Activated CD4-positive, alpha-beta T cell treated with anti-CD3 and anti-CD28 coated beads for 4 hours (primary cell): ENCODE measurements at regions not wholly inside any gene's neighbourhood (a gene's known extent, or its start where the extent isn't known, plus 50 kb on each side); places are given as distances from the start of the nearest gene placed in this dataset.
"Not testable (repeated sequence)": the region's sequence is repeated elsewhere in the genome, so short reads cannot be mapped to it uniquely, and the experiment has no call there.

ENCODE experiments used
- DNase-seq, 2 donors: peaks; one replicate each; pipeline ENCODE4 v3.0.0-alpha.2; 2020

DNA sequence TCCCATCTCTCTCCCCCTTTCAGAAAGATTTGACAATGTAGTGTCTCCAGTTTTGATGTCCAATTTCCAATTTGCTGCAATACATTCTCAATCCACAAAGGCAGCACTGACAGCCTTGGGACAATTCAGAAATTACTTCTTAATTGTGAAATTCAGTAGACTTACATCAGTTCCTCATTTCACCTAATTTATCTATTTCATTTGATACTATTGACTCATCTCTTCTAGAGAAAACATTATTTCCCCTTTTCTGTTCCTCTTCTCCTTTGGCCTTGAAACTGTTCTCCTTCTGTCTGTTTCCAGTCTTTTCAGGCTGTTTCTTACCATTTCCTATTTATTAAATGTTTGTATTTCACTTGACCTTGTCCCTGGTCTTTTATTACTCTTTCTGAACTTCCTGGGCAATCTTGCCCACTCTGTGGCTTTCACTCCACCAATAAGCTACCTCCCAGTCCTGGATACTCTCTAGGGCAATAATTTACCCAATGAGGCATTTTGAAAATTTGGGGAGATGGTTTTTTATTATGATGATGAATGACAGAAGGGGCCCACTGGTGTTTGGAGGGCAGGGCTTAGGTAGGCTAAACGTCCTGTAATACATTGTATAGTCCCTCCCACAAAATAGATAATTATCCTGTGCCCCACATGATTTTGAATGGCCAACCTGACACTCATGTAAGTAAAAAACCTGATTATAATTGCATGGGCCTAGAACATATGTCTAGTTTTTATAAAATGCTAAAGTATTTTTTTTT, 498.0 kb upstream of the BOD1L1 start:
- no peak for DNase-seq

DNA sequence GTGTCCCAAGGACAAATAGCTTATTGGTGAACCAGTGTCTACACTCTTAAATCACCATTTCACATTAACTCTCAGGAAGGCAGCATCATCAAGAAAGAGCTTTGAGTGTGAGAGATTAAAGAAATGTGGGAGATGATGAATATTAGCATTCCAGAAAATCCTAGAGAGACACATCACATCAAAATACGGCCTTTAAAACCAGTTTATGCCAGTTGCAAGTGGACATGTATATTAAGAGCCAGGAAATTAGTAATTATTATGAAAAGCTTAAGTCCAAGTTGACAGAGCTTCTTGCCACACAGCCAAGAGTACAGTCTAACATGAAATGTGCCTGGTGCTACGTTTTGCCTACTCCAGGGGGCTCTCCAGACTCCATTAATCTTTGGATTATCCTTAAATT, 503.0 kb upstream of the BOD1L1 start:
- no peak for DNase-seq

GRCh38 chr4:14131335-14131734, 503.8 kb upstream of the BOD1L1 start:
- no peak for DNase-seq

DNA sequence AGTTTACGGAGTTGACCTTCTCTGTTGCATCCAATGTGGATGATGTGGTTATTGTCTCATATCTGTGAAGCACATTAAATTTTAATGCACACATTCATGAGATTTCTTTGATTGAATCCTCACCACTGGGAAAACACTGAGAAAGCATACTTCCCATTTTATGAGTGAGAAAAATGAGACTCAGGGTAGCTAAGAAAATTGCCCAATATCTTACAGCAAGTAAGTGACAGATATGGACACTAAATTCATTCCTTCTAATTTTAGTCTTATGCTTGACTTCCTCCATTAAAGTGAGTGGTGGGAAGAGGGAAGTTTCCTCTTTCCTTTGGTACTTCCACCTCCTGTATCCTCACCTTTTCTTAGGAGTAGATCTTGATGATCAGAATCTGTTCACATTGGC, 504.8 kb upstream of the BOD1L1 start:
- DNase-seq: no peak

DNA sequence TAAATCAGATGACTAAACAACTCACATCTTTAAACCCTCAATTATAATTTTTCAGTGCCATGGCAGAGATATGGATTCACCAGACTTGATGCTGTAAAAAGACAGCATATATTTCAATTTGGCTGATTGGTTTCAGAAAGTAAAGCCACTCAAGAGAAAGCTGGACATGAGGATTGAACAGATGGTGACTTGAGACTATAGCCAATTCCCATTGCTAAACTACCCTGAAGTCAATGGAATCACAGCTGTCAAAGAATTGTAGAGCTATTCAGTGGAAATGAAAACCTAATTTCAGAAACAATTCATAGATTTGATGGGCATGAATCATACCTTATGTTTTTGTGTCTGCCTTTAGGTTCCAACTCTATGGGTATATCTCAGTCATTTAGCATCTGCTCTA, 510.6 kb upstream of the BOD1L1 start:
- DNase-seq: no peak

DNA sequence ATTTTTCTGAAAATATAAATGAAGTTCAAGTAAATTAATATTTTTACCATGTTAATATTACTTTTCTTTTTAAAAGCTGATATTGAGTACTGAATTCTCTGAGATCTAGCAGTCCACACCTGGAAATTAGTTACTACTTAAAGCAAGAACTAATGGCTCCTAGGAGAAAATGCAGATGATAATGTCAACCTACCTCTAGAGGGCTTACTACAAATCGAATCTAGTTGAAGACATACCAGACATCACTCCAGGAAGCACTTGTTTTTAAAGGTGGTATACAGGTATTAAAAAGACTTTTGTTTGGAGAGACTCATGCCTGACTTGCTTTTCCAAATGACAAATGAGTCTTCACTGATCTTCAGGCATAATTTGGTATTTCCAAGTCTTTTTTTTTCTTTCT, 516.4 kb upstream of the BOD1L1 start:
- DNase-seq: no peak

DNA sequence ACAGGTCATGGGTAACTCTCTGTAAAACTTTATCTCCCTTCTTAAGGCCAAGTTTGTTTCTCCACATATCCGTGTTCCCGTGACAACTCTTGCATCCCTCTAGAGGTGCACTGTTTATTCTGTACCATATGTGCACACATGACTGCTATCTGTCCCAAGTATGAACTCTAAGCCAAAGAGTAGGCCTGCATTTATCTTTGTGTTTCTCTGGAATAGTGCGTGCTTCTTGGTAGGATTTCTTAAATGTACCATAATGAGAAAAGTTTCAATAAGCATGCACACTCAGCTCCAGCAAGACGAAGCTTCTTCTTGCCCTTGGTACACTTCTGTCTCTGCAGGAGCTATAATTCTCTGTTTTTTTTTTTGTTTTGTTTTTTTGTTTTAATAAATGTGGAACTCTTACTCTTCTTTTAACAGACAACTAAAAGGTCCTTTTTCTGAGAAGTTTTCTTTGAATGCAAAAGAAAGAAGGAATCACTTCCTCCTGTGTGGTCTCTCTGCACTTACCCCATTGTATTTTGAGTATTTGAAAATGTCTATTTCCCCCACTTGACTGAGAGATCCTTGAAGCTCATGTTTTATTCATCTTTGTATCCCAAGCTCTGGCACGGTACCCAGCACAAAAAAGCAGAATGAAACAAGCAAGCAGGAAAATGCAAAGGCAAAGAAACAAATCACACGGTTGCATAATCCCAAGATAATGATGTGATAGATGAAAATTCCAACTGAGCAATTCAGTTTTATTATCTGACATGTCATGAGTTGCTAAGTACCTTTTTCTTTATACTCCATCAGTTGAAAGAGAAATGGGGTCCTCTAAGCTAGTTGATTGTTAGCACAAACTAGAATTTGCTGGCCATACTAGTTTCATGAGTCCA, 521.9 kb upstream of the BOD1L1 start:
- no peak for DNase-seq

DNA sequence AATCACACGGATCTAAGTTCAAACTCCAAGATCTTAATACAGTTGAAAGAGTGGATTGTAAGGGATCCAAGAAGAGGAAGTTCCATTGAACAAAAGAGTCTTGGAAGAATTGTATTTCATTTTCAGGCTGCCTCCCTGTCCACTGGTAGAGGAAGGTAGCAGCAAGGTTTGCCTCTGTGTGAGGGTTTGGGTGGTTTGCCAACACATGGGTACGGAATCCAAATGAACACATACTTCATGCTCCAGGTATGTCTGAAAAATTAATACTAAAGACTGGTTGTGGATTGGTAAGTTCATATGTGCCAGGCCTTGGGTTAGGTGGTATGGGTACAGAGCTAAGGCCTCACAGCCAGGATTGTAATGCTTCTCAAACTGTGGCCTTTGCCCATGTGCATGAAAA, 523.6 kb upstream of the BOD1L1 start:
- DNase-seq: no peak

DNA sequence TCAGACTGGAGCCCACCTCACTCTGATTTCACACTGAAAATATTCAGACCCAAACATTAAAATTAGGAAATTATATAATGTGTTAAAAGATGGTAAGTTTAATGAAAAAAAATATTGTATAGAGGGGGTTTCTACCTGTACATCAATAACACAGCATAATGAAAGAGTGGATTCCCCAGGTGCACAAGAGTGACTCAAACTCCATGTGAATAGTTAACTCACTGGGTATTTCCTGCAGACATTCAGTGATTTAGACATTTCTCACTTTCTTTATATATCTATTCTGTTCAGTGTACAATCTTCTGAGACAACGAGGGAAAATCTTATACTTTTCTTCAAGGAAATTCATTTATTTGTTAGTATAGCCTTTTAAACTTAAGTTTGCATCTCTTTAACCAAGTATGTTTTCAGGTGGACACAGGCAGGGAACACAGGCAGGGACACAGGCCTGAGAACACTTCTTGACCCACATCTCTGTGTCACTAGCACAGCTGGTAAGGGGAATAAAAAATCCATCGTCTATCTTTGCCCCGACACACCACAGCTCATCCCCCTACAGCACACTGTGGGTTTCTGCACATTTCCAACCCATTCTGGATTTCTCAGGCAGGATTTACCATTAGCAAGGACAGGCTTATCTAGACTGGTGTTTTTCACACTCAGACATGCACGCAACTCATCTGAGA, 525.5 kb upstream of the BOD1L1 start:
- DNase-seq: no peak

GRCh38 chr4:14155803-14156202, 528.3 kb upstream of the BOD1L1 start:
- DNase-seq: no peak

GRCh38 chr4:14157262-14157661, 529.7 kb upstream of the BOD1L1 start:
- no peak for DNase-seq

DNA sequence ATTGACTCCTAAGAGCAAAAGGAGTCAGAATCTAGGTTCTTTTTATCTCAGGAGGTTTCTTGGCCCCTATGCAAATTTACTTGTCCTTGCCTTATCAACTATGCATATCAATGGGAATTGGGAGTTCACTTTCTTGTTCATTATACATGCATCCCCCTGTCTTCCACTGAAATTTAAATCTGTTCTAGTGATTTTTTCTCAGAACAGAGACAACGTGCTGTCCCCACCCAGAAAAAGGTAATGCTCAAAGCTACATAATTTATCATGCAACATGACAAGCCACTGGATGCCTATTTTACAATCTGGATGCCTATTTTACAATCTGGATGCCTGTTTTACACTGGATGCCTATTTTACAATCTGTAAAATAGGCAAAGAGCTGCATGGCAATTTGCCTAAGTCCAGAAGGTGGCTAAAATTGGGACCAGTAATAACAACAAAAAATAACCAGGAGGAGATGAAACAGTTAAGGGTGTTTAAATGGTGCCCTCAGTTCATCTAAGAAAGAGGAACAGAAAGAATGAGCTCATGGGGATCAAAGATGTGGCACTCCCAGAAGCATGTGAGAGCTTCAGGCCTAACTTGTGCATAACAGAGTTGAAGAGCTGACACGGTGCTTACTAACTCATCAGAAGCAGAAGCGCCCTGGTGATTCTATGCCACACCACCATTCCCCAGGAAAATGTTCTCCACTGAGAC, 537.8 kb upstream of the BOD1L1 start:
- no peak for DNase-seq

DNA sequence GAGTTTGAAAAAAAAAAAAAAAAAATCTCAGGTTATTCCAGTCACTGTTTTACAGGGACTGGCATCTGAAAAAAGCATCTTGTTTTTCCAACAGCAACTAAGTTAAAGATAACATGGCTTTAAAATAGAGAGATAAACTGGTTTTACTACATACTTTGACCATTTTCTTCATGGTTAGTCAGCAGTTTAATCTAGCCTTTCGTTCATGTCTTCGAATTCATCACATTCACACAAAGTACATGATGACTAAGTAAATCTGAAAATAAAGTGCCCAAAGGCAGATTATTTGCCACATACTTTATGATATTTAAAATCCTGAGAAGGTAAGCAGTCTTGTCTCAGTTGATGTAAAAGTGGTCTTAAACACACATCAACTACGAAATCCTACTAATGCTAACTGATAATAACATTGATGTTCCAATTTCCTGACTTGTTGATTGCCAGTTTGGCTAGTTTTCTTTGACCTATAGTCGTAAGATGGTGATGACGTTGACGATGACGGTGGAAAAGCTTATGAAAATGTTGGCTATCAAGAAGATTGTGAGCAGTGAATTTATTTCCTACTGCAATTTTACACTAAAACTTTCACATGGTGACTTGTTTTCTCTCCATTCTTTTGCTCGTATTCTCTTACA, 540.5 kb upstream of the BOD1L1 start:
- DNase-seq: no peak

- DNase-seq: no peak
Observed at GRCh38 chr4:14168919-14169318, 541.4 kb upstream of the BOD1L1 start.

GRCh38 chr4:14169460-14169859, 541.9 kb upstream of the BOD1L1 start:
- DNase-seq: no peak

DNA sequence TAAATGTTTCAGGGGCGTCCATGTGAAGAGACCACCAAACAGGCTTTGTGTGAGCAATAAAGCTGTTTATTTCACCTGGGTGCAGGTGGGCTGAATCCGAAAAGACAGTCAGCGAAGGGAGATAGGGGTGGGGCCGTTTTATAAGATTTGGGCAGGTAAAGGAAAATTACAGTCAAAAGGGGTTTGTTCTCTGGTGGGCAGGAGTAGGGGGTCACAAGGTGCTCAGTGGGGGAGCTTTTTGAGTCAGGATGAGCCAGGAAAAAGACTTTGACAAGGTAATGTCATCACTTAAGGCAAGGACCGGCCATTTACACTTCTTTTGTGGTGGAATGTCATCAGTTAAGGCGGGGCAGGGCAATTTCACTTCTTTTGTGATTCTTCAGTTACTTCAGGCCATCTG, 542.4 kb upstream of the BOD1L1 start:
- DNase-seq: not testable (repeated sequence)

DNA sequence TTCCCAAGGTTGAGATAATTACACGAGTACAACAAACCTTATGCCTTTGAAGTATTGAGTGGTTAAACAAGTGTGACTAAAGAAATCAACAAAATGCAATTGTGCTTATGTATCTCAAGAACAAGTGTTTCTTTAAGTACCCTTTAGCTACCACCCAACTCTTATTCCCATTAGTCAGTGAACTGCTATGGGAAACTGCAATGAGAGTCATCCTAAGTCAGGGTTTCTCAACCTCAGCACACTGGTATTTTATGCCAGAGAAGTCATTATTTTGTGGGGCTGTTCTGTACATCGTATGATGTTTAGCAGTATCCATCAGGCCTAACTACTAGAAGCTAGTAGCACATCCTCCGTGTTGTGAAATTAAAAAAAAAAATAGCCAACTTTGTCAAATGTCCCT, 549.1 kb upstream of the BOD1L1 start:
- DNase-seq: no peak

- DNase-seq: no peak
Observed at GRCh38 chr4:14177987-14178386, 550.5 kb upstream of the BOD1L1 start.

DNA sequence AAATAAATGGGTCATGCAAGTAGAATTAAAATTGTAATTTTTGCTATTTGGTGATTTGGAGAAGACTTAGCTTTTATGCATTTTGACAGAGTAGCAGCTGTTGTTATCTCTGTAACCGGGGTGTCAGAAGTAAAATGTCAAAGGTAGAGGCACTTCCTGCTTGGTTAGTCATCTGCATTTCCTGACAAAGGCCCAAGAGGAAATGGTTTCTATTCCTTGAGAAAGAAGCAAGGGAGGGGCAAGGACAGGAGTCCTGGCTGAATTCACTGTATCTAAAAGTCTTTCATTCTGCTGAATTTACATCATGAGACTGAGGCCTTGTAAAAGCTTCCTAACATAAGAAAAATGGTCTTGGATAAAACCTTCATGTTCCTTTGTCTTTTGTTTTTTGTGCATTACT, 550.9 kb upstream of the BOD1L1 start:
- DNase-seq: no peak

GRCh38 chr4:14180166-14180565, 552.6 kb upstream of the BOD1L1 start:
- no peak for DNase-seq

DNA sequence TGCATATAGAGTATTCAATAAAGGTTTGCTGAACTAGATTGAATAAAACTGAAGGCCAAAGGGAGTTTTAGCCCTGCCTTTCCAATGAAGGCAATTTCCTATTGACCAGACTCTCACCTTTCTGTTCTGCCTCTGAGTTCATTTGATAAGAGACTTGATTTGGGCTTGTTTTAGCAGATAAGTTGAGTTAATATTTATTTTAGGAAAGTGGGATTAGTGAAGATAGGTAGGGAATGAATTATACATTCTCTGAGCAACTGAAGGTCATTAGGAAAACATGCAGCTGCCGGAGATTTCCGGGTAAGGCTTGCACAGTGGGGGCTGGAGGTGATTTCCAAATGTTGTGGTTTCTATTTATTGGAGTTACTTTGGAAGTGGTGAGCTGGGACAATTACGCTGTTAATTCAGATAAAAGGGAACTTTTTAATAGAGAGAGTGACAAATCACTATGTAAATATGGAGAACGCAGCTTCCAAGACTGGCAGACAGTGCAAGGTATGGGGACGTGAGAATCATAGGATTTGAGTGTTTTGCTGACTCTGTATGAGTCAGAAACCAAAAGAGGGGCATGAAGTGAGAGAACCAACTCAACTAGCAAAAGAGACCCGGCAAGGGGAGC, 553.6 kb upstream of the BOD1L1 start:
- no peak for DNase-seq

GRCh38 chr4:14182148-14182547, 554.6 kb upstream of the BOD1L1 start:
- DNase-seq: no peak
